ENCODE measurements at regions not wholly inside any gene's neighbourhood (a gene's known extent, or its start where the extent isn't known, plus 50 kb on each side); places are given as distances from the start of the nearest gene placed in this dataset.
"Not testable (repeated sequence)": the region's sequence is repeated elsewhere in the genome, so short reads cannot be mapped to it uniquely, and the experiment has no call there.

DNA sequence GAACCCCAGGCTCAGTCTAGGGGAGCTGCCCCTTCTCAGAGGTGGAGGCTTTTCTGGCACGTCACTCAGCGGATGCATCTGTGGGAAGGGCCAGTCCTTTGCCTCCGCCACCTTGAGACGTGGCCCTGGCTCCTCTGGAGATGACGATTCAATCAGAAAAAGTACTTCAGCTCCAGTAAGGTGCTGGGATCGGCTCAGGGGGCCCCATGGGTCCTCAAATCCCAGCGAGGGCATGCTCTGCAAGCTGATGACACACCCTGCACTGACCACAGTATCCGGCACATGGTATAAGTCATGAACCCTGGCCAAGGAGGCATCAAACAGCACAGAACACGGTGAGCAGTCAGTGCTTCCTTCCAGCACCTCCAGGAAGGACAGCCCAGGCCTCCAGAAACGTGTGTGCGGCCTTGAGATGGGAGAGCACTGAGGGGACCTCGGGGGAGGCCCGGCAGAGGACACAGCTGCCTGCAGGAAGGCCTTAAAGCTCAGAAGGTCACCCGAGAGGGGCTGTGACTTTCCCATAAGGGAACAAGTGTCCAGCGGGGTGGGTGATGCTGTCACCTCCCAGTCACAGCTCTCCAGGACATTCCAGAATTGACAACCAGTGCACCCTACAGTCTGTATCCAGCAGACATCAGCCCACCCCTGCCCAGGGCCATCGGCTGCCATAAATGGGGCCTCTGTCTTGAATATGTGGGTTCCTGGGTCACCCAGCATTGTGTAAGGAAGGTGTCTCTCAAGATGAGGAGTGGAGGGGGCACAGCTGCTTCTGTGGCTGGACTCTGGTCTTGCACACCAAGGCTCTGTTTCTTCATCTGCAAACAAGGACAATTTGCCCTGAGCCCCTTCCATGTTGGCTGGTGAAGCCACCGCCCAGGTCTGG is 205.8 kb downstream of the NDUFA10 start:
- ChIA-PET POLR2A (no interaction called here), CTCF (no interaction called here)
- no peak overlapping the region for H3K4me3 ChIP-seq (ENCODE audit: low read depth, low read length)
- TF ChIP-seq, protein P1, sequence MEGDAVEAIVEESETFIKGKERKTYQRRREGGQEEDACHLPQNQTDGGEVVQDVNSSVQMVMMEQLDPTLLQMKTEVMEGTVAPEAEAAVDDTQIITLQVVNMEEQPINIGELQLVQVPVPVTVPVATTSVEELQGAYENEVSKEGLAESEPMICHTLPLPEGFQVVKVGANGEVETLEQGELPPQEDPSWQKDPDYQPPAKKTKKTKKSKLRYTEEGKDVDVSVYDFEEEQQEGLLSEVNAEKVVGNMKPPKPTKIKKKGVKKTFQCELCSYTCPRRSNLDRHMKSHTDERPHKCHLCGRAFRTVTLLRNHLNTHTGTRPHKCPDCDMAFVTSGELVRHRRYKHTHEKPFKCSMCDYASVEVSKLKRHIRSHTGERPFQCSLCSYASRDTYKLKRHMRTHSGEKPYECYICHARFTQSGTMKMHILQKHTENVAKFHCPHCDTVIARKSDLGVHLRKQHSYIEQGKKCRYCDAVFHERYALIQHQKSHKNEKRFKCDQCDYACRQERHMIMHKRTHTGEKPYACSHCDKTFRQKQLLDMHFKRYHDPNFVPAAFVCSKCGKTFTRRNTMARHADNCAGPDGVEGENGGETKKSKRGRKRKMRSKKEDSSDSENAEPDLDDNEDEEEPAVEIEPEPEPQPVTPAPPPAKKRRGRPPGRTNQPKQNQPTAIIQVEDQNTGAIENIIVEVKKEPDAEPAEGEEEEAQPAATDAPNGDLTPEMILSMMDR (IDR thresholded peaks at IDR 0.05; ENCODE audit: insufficient read depth, low read length, missing control alignments) = no peak
- no peak for DNase-seq (ENCODE audit: low read depth, low spot score)

DNA sequence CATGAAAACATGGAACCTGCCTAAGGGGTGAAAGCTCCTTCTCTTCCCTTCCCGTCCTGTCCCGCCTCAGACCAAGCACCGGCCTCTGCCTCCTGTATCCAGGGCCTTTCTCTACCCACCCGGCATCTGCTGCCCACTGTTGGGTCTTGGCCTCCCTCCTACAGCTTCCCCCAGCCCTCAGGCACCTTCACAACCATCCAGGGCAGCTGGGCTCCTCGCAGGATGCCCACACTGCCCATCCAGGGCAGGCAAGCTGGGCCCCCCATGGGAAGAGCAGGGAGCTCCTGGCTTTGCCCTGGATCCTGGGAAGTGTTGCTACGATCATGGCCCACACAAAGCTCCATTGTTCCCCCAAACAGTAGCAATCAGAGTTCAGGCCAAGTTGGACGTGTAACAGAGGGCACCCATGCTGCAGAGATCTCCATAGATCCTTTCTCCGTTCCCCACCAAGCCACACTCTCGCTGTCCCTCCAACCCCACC is 206.6 kb downstream of the NDUFA10 start:
- TF ChIP-seq, protein P1 (IDR thresholded peaks at IDR 0.05; ENCODE audit: insufficient read depth, low read length, missing control alignments) = no peak
- ChIA-PET POLR2A (no interaction called here), CTCF (no interaction called here)
- no peak overlapping the region for H3K4me3 ChIP-seq (ENCODE audit: low read depth, low read length)
- no peak for DNase-seq (ENCODE audit: low read depth, low spot score)

DNA sequence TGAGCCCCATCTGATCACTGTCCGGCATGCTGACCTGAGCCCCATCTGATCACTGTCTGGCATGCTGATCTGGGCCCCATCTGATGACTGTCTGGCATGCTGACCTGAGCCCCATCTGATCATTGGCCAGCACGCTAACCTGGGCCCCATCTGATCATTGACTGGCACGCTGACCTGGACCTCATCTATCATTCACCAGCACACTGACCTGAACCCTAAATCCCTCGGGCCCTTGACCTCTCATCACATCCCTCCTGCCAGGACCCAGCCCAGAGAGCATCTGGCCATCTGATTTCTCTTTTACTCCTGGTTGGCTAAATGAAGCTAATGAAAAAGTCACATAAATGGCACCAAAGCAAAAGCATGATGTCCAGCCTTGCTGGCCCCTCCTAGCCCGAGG is 207.1 kb downstream of the NDUFA10 start:
- DNase-seq (ENCODE audit: low read depth, low spot score) = no peak
- no peak overlapping the region for H3K4me3 ChIP-seq (ENCODE audit: low read depth, low read length)
- ChIA-PET CTCF (no interaction called here), POLR2A (no interaction called here)
- TF ChIP-seq, protein P1 (IDR thresholded peaks at IDR 0.05; ENCODE audit: insufficient read depth, low read length, missing control alignments) = no peak

DNA sequence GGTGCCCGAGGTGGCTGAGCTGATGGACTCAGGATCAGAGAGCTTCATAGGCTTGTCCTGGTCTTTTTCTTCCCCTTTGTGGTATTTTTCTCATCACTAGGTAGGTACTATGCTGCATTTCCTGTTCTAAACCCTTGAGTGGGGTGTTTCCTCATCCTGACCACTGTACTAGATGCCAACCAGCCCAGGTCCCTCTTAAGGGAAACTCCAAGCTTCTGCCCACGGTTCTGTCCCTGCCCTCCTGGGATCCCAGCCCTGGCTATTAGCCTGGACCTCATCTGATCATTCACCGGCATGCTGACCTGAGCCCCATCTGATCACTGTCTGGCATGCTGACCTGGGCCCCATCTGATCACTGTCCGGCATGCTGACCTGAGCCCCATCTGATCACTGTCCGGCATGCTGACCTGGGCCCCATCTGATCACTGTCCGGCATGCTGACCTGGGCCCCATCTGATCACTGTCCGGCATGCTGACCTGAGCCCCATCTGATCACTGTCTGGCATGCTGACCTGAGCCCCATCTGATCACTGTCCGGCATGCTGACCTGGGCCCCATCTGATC is 207.6 kb downstream of the NDUFA10 start:
- POLR2A ChIA-PET; CTCF ChIA-PET; H3K4me3 ChIP-seq (ENCODE audit: low read depth, low read length); DNase-seq (ENCODE audit: low read depth, low spot score): not testable (repeated sequence)

DNA sequence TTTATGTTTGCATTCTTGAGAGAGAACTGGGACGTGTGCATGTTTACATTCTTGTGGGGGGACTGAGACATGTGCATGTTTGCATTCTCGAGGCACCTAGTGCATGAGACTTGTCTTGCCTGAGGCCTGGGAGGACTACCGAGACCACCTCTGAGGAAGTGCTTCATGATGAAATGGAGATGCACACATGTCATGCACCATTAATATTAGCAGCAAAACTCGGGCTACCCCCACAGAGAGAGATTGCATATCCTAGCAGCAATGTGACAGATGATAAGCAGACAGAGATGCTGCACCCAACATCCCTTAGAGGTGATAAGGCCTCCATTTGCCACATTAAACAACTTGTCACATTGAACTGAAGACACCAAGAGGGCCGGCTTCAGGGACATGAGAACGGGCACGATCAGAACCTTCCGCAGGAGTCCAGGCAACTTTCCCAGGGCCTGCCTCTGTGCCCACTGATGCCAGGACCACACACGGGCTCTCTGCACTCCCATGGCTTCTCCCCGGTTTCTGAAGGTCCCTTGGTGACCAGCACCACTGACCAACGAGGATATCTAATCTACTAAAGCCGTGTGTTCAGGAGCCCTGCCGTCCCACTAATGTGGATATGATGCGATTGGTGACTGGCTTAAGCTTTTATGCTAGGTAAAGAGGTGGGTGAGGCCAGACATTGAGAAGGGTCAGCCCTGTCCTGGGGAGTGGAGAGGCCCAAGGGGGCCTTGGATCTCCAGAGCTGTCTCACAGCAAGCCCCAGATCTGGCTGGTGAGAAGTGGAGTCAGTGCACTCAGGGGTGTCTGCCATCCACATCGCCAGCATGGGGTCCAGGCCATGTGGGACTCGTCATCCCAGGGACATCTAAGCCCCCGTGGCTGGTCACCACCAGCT is 208.3 kb downstream of the NDUFA10 start:
- TF ChIP-seq, protein P1 (IDR thresholded peaks at IDR 0.05; ENCODE audit: insufficient read depth, low read length, missing control alignments) = no peak
- POLR2A ChIA-PET = no interaction called here
- no peak overlapping the region for H3K4me3 ChIP-seq (ENCODE audit: low read depth, low read length)
- DNase-seq (ENCODE audit: low read depth, low spot score) = no peak
- CTCF ChIA-PET = no interaction called here

DNA sequence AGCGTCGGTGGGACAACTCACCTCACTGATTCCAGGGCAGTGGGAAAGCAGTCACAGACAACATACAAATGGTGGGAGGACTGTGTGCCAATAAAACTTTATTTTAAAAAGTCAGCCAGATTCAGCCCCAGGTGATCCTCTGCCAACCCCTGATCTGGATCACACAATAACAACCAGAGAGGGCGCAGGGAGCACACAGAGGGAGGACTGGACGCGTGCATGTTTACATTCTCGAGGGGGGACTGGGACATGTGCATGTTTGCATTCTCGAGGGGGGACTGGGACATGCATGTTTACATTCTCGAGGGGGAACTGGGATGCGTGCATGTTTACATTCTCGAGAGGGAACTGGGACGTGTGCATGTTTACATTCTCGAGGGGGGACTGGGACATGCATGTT is 209.5 kb downstream of the NDUFA10 start:
- CTCF ChIA-PET = no interaction called here
- TF ChIP-seq, protein P1 (IDR thresholded peaks at IDR 0.05; ENCODE audit: insufficient read depth, low read length, missing control alignments) = no peak
- POLR2A ChIA-PET = no interaction called here
- no peak overlapping the region for H3K4me3 ChIP-seq (ENCODE audit: low read depth, low read length)
- DNase-seq (ENCODE audit: low read depth, low spot score) = no peak
